ENCODE measurements at regions not wholly inside any gene's neighbourhood (a gene's known extent, or its start where the extent isn't known, plus 50 kb on each side); places are given as distances from the start of the nearest gene placed in this dataset.

- Histone ChIP-seq H2AFZ (ENCODE audit: low read length) (no peak overlapping the region), H3K27me3 (ENCODE audit: control insufficient read depth, insufficient read depth, low read length) (no peaks in the 10 kb centered on the region), H3K9ac (ENCODE audit: insufficient read depth, low read length) (no peak overlapping the region), H3K79me2 (ENCODE audit: control insufficient read depth, insufficient read depth, low read length) (no peaks in the 10 kb centered on the region), H4K20me1 (ENCODE audit: control insufficient read depth, extremely low read depth, insufficient read depth, low read length) (no peaks in the 10 kb centered on the region), H3K4me1 (ENCODE audit: control insufficient read depth, extremely low read depth, insufficient read depth, low read length) (no peaks in the 10 kb centered on the region), H3K4me2 (ENCODE audit: extremely low read depth, insufficient read depth, low read length) (no peak overlapping the region), H3K27ac (ENCODE audit: insufficient read depth, low read length) (no peak overlapping the region), H3K36me3 (ENCODE audit: control insufficient read depth, insufficient read depth, low read length) (no peaks in the 10 kb centered on the region), H3K9me3 (ENCODE audit: control insufficient read depth, insufficient read depth, low read depth, low read length) (no peaks in the 10 kb centered on the region), H3K4me3 (replicated peaks in 1 of 4; ENCODE audit: control extremely low read depth in 1 of 4, insufficient read depth in 1 of 4, low read depth in 3 of 4, low read length in 4 of 4) (no peak overlapping the region)
- TF ChIP-seq, protein P1, sequence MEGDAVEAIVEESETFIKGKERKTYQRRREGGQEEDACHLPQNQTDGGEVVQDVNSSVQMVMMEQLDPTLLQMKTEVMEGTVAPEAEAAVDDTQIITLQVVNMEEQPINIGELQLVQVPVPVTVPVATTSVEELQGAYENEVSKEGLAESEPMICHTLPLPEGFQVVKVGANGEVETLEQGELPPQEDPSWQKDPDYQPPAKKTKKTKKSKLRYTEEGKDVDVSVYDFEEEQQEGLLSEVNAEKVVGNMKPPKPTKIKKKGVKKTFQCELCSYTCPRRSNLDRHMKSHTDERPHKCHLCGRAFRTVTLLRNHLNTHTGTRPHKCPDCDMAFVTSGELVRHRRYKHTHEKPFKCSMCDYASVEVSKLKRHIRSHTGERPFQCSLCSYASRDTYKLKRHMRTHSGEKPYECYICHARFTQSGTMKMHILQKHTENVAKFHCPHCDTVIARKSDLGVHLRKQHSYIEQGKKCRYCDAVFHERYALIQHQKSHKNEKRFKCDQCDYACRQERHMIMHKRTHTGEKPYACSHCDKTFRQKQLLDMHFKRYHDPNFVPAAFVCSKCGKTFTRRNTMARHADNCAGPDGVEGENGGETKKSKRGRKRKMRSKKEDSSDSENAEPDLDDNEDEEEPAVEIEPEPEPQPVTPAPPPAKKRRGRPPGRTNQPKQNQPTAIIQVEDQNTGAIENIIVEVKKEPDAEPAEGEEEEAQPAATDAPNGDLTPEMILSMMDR (conservative IDR thresholded peaks at IDR 0.05 in 1 of 2, IDR thresholded peaks at IDR 0.05 in 1 of 2; ENCODE audit: low read depth in 1 of 2, low read length in 2 of 2), result no peak
- no peak for TF ChIP-seq EZH2 (IDR thresholded peaks at IDR 0.05; ENCODE audit: low read length, missing control alignments)
- DNase-seq (ENCODE audit: low read depth in 2 of 2), result no peak
Measured at GRCh38 chr18:73514449-73514848, 633.2 kb downstream of the FBXO15 start.

DNA sequence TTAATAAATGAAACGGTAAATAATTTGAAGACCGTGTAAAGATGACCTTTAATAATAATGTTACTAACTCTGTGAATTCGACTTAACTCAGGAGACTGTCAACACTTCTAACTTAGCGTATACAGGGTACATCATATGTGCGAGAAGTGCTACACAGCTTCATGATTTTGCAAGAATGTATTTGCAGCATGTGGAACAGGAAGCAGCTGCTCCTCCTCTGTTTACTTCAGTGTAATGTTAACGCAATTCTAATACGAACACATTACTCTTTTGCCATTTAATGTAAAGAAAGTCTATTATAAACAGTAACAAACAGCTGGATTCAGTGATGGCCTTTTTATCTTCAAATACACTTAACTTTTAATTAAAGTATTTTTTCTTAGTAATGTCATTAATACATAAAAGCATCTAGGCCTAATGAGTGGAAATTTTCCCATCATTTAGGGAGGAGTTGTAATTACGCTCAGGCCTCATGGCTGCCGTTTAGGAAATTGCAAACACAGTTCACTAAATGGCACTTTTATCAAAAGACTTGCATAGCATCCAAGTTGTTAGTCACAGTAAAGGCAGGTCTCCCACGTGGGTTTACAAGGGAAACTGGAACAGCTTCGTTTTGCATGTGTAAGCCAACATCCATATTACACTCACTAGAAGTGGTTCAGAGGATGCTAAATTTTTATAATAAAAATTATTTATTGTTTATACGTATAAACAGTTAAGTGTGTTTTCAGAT lies 635.7 kb downstream of the FBXO15 start:
- H3K9me3 ChIP-seq (ENCODE audit: control insufficient read depth, insufficient read depth, low read depth, low read length), result no peaks in the 10 kb centered on the region
- no peaks in the 10 kb centered on the region for H4K20me1 ChIP-seq (ENCODE audit: control insufficient read depth, extremely low read depth, insufficient read depth, low read length)
- H3K27ac ChIP-seq (ENCODE audit: insufficient read depth, low read length), result no peak overlapping the region
- peak; percentile 68 to 85 for DNase-seq (ENCODE audit: low read depth in 2 of 2)
- H2AFZ ChIP-seq (ENCODE audit: low read length), result peak overlapping the region; percentile 29
- H3K4me3 ChIP-seq (replicated peaks in 1 of 4; ENCODE audit: control extremely low read depth in 1 of 4, insufficient read depth in 1 of 4, low read depth in 3 of 4, low read length in 4 of 4), result no peak overlapping the region
- TF ChIP-seq, protein P1 (conservative IDR thresholded peaks at IDR 0.05 in 1 of 2, IDR thresholded peaks at IDR 0.05 in 1 of 2; ENCODE audit: low read depth in 1 of 2, low read length in 2 of 2), result no peak
- no peak for TF ChIP-seq EZH2 (IDR thresholded peaks at IDR 0.05; ENCODE audit: low read length, missing control alignments)
- no peak overlapping the region for H3K9ac ChIP-seq (ENCODE audit: insufficient read depth, low read length)
- no peaks in the 10 kb centered on the region for H3K4me1 ChIP-seq (ENCODE audit: control insufficient read depth, extremely low read depth, insufficient read depth, low read length)
- no peaks in the 10 kb centered on the region for H3K36me3 ChIP-seq (ENCODE audit: control insufficient read depth, insufficient read depth, low read length)
- H3K4me2 ChIP-seq (ENCODE audit: extremely low read depth, insufficient read depth, low read length), result no peak overlapping the region
- no peaks in the 10 kb centered on the region for H3K79me2 ChIP-seq (ENCODE audit: control insufficient read depth, insufficient read depth, low read length)
- H3K27me3 ChIP-seq (ENCODE audit: control insufficient read depth, insufficient read depth, low read length), result no peaks in the 10 kb centered on the region

- Histone ChIP-seq H3K27ac (ENCODE audit: insufficient read depth, low read length) (no peak overlapping the region), H3K36me3 (ENCODE audit: control insufficient read depth, insufficient read depth, low read length) (no peaks in the 10 kb centered on the region), H3K9me3 (ENCODE audit: control insufficient read depth, insufficient read depth, low read depth, low read length) (no peaks in the 10 kb centered on the region), H3K79me2 (ENCODE audit: control insufficient read depth, insufficient read depth, low read length) (no peaks in the 10 kb centered on the region), H2AFZ (ENCODE audit: low read length) (no peak overlapping the region), H4K20me1 (ENCODE audit: control insufficient read depth, extremely low read depth, insufficient read depth, low read length) (no peaks in the 10 kb centered on the region), H3K4me2 (ENCODE audit: extremely low read depth, insufficient read depth, low read length) (no peak overlapping the region), H3K4me3 (replicated peaks in 1 of 4; ENCODE audit: control extremely low read depth in 1 of 4, insufficient read depth in 1 of 4, low read depth in 3 of 4, low read length in 4 of 4) (no peak overlapping the region), H3K4me1 (ENCODE audit: control insufficient read depth, extremely low read depth, insufficient read depth, low read length) (no peaks in the 10 kb centered on the region), H3K27me3 (ENCODE audit: control insufficient read depth, insufficient read depth, low read length) (no peaks in the 10 kb centered on the region), H3K9ac (ENCODE audit: insufficient read depth, low read length) (no peak overlapping the region)
- no peak for TF ChIP-seq EZH2 (IDR thresholded peaks at IDR 0.05; ENCODE audit: low read length, missing control alignments)
- TF ChIP-seq, protein P1 (conservative IDR thresholded peaks at IDR 0.05 in 1 of 2, IDR thresholded peaks at IDR 0.05 in 1 of 2; ENCODE audit: low read depth in 1 of 2, low read length in 2 of 2), result no peak
- peak; percentile 9 to 69 for DNase-seq (ENCODE audit: low read depth in 2 of 2)
Measured at GRCh38 chr18:73509460-73509859, 638.2 kb downstream of the FBXO15 start.

Data from fibroblast of lung (primary cell).